ENCODE measurements at regions not wholly inside any gene's neighbourhood (a gene's known extent, or its start where the extent isn't known, plus 50 kb on each side); places are given as distances from the start of the nearest gene placed in this dataset.
"Not testable (repeated sequence)": the region's sequence is repeated elsewhere in the genome, so short reads cannot be mapped to it uniquely, and the experiment has no call there.

DNA sequence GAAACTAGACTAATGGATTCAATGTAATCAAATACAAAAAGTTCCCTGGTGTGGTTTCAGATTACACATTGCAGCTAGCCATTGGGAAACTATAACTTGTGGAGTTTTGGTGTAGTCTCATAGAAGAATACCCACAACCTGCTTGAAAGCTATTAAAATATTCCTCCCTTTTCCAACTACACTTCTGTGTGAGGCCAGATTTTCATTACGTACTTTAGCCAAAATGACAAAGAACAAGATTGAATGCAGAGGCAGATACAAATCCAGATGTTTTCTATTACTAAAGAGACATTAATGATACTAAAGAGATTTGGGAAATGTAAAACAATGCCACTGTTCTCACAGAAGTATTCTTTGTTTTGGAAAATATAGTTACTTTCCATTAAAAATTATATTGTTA lies 128.7 kb upstream of the SLC35G4 start:
- in situ Hi-C loops (cut with HindIII; ENCODE audit: low pct_unique_long_range_greater_than_20kb, low sequenced_read_pairs), result no loop called here
- DNase-seq (ENCODE audit: low read depth), result no peak

DNA sequence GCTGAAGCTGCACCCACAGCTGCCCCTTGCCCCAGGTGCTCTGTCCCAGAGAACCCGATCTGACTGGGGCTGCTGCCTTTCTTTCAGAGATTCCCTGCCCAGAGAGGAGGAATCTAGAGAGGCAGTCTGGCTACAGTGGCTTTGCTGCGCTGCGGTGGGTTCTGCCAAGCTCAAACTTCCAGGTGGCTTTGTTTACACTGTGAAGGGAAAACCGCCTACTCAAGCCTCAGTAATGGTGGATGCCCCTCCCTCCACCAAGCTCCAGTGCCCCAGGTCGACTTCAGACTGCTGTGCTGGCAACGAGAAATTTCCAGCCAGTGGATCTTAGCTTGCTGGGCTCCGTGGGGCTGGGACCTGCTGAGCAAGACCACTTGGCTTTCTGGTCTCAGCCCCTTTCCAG lies 130.4 kb upstream of the SLC35G4 start:
- in situ Hi-C loops (cut with HindIII; ENCODE audit: low pct_unique_long_range_greater_than_20kb, low sequenced_read_pairs); DNase-seq (ENCODE audit: low read depth): not testable (repeated sequence)

DNA sequence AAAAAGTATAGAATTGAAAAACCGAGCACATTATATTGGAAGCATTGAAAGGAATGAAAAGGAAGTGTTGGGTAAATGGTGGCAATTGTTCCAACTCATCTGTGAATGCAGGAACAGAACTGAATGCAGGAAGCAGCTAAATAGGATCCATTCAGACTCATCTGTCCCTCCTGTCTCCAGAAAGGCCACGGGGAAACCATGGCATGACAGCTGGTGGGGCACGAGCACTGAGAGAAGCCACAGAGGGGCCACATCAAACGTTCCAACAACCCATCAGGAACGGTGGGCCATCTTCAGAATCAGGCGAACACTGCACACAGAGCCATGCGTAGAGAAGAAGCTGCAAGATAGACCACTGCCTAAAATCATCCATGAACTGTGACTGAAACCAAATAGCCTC lies 138.5 kb upstream of the SLC35G4 start:
- in situ Hi-C loops (cut with HindIII; ENCODE audit: low pct_unique_long_range_greater_than_20kb, low sequenced_read_pairs), result no loop called here
- no peak for DNase-seq (ENCODE audit: low read depth)

DNA sequence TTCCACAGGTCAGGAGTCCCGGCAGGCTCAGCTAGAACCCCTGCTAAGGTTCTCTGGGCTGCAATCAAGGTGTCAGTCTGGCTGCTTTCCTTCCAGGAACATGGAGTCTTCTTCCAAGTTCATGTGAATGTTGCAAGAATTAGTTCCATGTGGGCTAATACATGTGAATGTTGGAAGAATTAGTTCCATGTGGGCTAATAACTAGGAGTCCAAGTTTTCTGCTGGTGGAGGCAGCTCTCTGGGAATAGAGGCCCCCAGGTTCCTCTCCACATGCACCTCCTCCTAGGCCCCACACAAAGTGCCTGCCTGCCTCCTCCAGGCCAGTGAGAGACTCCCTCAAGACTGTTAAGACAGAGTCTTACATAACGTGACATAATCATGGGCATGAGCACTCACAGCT lies 140.8 kb upstream of the SLC35G4 start:
- no peak for DNase-seq (ENCODE audit: low read depth)
- in situ Hi-C loops (cut with HindIII; ENCODE audit: low pct_unique_long_range_greater_than_20kb, low sequenced_read_pairs), result no loop called here

DNA sequence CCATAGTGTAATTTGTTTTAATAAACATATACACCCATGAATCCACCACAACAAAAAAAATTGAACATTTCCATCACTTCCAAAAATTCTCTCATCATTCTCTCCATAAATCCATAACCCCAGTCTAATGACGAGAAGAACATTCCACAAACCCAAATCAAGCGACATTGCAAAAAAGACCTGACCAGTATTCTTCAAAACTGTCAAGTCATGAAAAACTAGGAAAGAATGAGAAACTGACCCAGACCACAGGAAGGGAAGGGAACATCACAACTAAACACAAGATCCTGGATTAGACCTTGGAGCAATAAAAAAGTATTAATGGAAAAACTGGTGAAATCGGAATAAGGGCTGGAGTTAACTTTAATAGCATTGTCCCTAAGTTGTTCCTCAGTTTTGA lies 141.3 kb upstream of the SLC35G4 start:
- in situ Hi-C loops (cut with HindIII; ENCODE audit: low pct_unique_long_range_greater_than_20kb, low sequenced_read_pairs), result no loop called here

DNA sequence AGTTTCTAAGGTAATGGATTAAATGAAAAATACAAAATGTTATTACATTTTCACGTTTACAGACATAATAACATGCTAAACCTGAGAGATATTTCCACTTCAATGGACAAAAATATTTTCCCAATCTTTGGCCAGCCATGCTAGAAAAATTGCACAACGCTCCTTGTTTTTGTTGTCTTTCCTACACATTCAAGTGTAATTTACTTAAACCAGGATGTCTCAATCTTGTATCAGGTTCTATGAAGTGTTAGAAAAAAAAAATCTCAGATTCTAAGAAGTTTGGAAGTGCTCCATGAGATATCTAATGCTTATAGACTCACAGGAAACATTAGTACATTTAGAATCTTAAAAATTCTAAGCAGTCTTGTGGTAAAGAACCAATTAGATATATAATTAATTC lies 141.8 kb upstream of the SLC35G4 start:
- in situ Hi-C loops (cut with HindIII; ENCODE audit: low pct_unique_long_range_greater_than_20kb, low sequenced_read_pairs), result no loop called here
- DNase-seq (ENCODE audit: low read depth), result no peak

More for the DNA sequence above, 141.3 kb upstream of the SLC35G4 start:
- no peak for DNase-seq (ENCODE audit: low read depth)

DNA sequence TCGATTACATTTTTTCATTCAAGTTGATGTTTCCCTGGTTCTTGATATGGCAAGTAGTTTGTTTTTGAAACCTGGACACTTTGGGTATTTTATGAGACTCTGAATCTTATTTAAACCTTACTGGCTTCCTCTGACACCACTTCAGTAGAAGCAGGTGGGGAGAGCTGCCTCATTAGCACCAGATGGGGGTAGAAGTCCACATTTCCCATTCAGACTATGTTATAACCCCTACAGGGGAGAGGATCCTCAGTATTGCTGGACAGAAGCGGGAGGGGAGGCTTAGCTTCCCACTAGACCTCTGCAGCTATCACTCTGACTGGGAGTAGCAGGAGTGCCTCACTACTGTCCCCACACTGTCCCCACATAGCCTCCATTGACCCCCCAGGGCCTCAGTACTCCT lies 145.3 kb upstream of the SLC35G4 start:
- in situ Hi-C loops (cut with HindIII; ENCODE audit: low pct_unique_long_range_greater_than_20kb, low sequenced_read_pairs), result no loop called here
- DNase-seq (ENCODE audit: low read depth), result no peak

DNA sequence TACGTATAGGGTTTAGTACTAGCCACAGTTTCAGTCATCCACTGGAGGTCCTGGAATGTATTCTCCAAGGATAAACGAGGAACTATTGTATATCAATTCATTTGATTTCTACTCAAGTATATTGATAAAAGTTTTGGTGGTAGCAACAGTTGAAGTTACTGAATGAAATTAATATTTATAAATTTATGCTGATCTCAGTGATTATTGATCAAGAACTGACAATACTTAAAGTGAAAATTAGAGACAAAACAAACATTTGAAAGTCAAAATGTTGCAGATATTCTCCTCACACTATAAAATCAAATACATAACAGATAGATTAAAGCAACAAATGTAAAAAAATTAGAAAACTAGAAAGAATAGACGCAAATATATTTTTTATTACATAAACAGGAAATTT lies 150.9 kb upstream of the SLC35G4 start:
- in situ Hi-C loops (cut with HindIII; ENCODE audit: low pct_unique_long_range_greater_than_20kb, low sequenced_read_pairs), result no loop called here
- no peak for DNase-seq (ENCODE audit: low read depth)

DNA sequence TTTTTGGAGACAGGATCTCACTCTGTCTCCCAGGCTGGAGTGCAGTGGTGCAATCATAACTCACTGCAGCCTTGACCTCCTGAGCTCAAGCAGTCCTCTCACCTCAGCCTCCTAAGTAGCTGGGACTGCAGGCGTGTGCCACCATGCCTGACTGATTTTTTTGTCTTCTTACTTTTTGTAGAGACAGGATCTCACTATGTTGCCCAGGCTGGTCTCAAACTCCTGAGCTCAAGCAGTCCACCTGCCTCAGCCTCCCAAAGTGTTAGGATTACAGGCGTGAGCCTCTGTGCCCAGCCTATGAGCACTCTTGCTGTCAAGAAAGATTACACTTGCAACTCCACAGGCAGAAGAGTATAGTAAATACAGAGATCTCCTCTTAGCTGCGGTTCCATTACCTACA lies 151.5 kb upstream of the SLC35G4 start:
- DNase-seq (ENCODE audit: low read depth); in situ Hi-C loops (cut with HindIII; ENCODE audit: low pct_unique_long_range_greater_than_20kb, low sequenced_read_pairs): not testable (repeated sequence)

DNA sequence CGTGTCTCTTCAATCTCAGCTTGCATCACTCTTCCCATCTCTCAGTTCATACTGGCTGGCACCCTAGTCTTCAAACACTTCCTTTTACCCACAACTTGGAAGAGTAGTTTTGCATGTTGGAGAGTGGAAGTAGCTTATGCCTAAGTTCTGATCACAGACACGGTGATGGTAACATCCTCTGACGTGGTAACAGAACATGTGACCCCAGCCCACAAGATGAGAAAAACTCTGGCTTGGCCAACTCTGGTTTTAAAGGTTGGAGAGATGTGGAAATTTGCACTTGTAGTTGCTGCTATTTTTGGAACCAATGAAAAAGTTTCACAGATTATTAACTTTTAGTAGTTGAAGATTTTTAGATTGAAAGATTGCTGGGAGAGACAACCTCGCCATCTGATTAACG lies 155.4 kb upstream of the SLC35G4 start:
- DNase-seq (ENCODE audit: low read depth), result no peak
- in situ Hi-C loops (cut with HindIII; ENCODE audit: low pct_unique_long_range_greater_than_20kb, low sequenced_read_pairs), result no loop called here

DNA sequence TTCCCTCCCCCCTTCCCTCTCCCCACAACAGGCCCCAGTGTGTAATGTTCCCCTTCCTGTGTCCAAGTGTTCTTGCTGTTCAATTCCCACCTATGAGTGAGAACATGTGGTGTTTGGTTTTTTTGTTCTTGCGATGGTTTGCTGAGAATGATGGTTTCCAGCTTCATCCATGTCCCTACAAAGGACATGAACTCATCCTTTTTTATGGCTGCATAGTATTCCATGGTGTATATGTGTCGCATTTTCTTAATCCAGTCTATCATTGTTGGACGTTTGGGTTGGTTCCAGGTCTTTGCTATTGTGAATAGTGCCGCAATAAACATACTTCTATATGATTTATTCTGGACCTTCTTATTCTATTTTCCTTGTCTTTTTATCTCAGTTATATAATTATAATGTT lies 165.2 kb upstream of the SLC35G4 start:
- in situ Hi-C loops (cut with HindIII; ENCODE audit: low pct_unique_long_range_greater_than_20kb, low sequenced_read_pairs), result not testable (repeated sequence)

DNA sequence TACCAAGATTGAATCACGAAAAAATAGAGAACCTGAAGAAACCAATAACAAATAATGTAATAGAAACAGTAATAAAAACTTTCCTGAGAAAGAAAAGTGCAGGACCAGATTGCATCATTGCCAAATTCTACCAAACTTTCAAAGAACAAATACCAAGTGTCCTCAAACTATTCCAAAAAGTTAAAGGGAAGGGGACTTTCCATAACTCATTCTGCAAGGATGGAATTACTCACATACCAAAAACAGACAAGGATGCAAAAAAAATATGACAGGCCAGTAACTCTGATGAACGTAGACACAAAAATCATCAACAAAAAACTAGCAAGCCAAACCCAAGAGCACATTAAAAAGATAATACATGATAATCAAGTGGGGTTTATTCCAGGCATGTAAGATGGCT lies 172.3 kb upstream of the SLC35G4 start:
- in situ Hi-C loops (cut with HindIII; ENCODE audit: low pct_unique_long_range_greater_than_20kb, low sequenced_read_pairs), result no loop called here
- no peak for DNase-seq (ENCODE audit: low read depth)

More for the DNA sequence above, 165.2 kb upstream of the SLC35G4 start:
- DNase-seq (ENCODE audit: low read depth), result not testable (repeated sequence)

DNA sequence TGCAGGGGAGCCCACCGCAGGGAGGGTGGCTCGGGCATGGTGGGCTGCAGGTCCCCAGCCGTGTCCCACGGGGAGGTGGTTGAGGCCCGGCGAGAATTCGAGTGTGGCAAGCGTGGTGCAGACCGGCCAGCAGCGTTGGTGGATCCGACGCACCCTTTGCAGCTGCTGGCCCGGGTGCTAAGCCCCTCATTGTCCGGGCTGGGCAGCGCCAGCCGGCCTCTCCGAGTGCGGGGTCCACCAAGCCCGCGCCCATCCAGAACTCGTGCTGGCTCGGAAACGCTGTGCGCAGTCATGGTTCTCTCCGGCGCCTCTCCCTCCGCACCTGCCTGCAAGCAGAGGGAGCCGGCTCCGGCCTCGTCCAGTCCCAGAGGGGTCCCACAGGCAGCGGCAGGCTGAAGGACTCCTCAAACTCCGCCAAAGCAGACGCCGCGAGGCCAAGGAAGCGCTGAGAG lies 177.0 kb upstream of the SLC35G4 start:
- no peak for DNase-seq (ENCODE audit: low read depth)
- in situ Hi-C loops (cut with HindIII; ENCODE audit: low pct_unique_long_range_greater_than_20kb, low sequenced_read_pairs), result no loop called here

DNA sequence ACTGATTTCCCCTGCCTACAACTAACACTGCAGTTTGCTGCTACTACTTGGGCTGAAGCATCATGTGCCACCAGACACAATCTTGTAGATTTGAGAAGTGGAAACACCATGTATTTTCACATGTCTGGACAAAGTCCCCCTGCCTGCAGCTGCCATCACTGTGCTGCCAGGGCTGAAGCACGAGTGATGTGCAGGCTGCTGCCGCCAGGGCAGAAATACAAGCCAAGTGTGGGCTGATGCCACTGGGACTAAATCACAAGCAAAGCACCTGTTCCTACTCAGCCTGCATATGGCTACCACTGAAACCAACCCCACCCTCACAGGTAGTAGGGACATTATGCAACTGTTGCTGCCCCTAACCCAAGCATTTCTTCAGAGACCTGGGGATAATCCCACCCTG lies 179.5 kb upstream of the SLC35G4 start:
- in situ Hi-C loops (cut with HindIII; ENCODE audit: low pct_unique_long_range_greater_than_20kb, low sequenced_read_pairs), result no loop called here
- DNase-seq (ENCODE audit: low read depth), result no peak

DNA sequence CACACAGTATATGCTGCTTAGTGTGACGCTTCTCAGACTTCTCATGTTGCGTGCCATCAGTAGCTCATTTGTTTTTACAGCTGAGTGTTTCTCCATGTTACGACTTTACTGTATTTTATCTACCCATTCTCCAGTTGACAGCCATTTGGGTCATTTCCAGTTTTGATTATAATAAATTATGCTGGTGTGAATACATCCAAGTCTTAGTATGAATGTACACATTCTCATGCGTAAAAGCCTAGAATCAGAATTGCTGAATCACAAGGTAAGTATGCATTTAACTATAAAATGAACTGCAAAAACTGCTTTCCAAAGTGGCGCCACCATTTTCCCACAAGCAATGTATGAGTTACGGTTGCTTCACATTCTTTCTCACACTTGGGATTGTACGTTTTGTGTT lies 184.2 kb upstream of the SLC35G4 start:
- in situ Hi-C loops (cut with HindIII; ENCODE audit: low pct_unique_long_range_greater_than_20kb, low sequenced_read_pairs), result no loop called here

DNA sequence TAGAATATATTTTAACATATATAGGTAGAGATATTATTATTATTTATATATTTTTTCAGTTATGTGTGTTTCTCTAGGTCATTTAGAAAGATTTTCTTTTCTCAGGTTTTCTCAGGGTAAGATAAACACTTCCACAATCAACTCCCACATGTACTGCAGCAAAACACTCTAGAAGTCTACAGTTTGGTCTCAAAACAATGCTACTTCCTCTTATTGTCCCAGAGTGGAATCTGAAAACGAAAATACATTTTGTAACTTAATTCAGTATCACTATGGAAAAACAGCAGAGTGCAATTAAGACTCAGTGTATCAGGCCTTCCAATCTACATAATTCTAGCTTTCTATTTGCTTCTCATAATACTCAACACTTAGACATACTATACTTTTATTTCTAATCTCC lies 190.1 kb upstream of the SLC35G4 start:
- in situ Hi-C loops (cut with HindIII; ENCODE audit: low pct_unique_long_range_greater_than_20kb, low sequenced_read_pairs), result no loop called here
- DNase-seq (ENCODE audit: low read depth), result no peak

More for the DNA sequence above, 184.2 kb upstream of the SLC35G4 start:
- DNase-seq (ENCODE audit: low read depth), result no peak

DNA sequence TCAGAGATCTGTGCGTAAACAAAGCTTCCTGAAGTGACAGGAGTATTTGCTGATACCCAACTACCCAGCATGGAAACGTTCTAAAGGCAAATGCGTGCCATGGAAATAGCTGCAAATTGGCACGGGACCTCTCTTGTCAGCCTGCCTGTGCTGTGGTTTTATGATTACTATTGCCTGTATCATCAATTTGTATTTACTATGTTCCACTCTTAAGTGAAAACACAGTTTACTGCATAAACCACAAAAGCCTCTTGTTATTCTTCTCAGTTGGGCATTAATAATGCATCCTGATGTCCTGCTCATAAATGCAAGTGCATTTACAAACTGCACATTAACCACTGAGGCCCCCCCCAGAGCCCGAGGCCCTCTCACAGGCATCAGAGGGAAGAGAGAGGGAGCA lies 196.6 kb upstream of the SLC35G4 start:
- DNase-seq (ENCODE audit: low read depth), result no peak
- in situ Hi-C loops (cut with HindIII; ENCODE audit: low pct_unique_long_range_greater_than_20kb, low sequenced_read_pairs), result no loop called here

DNA sequence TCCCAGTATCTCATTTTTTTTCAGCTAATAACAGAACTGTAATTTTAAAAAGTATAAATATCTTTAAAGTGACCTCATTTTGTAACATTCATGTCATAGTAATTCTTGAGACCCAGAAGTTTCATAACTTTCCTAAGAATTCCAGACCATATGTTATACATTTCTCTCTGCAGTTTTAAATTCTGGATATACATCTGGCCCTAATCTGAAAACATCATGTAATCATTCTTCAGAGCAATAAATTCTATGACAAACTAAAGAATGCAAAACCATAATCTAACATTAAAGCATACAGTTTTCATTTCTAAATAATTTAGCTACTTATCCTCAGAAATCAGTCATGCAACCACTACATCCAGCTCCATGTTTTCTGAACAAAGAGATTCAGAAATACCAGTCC lies 198.3 kb upstream of the SLC35G4 start:
- no peak for DNase-seq (ENCODE audit: low read depth)
- in situ Hi-C loops (cut with HindIII; ENCODE audit: low pct_unique_long_range_greater_than_20kb, low sequenced_read_pairs), result no loop called here

DNA sequence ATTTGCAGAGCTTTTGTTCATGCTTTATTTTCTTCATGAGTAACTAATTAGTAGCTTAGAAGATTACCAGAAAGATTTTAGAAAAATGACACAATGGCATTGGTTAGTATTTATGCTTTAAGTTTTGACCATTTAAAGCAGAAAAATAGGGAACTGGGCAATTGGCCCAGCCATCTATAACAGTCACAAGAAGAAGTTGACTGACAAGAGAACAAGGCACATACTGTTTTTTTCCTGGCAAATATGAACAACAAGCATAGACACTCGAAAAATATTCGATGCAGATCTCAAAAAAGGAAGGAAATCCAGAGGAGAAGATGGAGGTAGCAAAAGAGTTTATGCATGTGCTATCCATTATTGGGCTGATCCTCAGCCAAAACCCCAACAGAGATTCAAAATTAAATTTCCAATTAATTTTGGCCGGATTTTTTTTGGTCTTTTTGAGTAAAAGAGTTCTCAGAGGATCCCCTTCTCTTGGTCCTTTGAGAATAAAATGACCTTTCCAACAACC lies 200.8 kb upstream of the SLC35G4 start:
- no peak for DNase-seq (ENCODE audit: low read depth)
- in situ Hi-C loops (cut with HindIII; ENCODE audit: low pct_unique_long_range_greater_than_20kb, low sequenced_read_pairs), result no loop called here

DNA sequence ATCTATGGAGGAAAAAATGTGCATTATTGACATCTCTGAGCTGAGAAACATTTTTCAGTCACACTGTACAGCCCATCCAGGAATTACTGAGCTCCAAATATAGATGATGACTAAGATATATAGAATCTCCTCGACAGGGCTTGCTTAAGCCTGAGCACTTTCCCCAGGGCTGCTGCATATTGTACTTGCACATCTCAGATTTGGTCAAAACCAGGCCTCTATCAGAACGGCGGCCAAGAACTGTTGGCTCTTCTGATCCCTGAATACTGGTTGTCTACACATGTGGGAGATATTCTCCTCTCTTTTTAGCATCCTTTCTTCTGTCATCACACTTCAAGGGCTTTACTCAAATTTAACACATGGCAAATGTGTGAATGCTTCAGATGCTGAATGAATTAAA lies 201.5 kb upstream of the SLC35G4 start:
- no peak for DNase-seq (ENCODE audit: low read depth)
- in situ Hi-C loops (cut with HindIII; ENCODE audit: low pct_unique_long_range_greater_than_20kb, low sequenced_read_pairs), result no loop called here

DNA sequence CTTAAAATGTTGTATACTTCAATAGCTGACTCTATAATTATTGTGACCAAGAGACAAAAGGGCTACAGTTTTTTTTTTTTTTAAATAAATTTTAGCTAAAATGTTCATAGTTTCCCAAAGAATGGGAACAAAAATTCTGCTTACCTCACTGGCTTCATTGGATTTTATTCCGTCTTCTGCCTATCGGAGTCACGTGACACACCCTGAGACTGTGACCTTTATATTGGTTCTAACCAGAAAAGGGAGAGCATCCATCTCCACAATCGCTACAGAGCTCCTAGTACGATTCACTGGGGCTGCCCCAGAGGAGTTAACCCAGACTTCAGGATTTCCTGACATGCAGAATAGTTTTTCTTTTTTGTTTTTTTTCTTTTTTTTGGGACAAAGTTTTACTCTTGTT lies 203.6 kb upstream of the SLC35G4 start:
- DNase-seq (ENCODE audit: low read depth), result no peak
- in situ Hi-C loops (cut with HindIII; ENCODE audit: low pct_unique_long_range_greater_than_20kb, low sequenced_read_pairs), result no loop called here

Data from Caki2 (cell line).